Transverse colon (tissue), 4 donors: ENCODE measurements at regions not wholly inside any gene's neighbourhood (a gene's known extent, or its start where the extent isn't known, plus 50 kb on each side); places are given as distances from the start of the nearest gene placed in this dataset.

Experiments used
- DNase-seq: peaks from one replicate; pipeline ENCODE4 v3.0.0-alpha.2; 2019
- H3K27ac ChIP-seq, 4 donors: fragments of 200-600 bp; sonication (generic); 2 replicates each; pipeline ENCODE4 v1.5.1; 2016 to 2018; ENCODE audit warnings: inconsistent platforms in 4 of 4
- H3K27me3 ChIP-seq: fragments of 200-600 bp; sonication (generic); 2 replicates; pipeline ENCODE4 v1.5.1; 2017; ENCODE audit warnings: inconsistent platforms
- H3K36me3 ChIP-seq, 4 donors: fragments of 200-600 bp; sonication (generic); 2 replicates each; pipeline ENCODE4 v1.5.1; 2017 to 2019; ENCODE audit warnings: inconsistent platforms in 4 of 4
- H3K4me1 ChIP-seq, 4 donors: fragments of 200-600 bp; sonication (generic); 2 replicates each; pipeline ENCODE4 v1.5.1; 2017 to 2020; ENCODE audit warnings: inconsistent platforms in 4 of 4
- H3K4me3 ChIP-seq, 4 donors: fragments of 200-600 bp; sonication (generic); 1 replicate in 1 of 4; 2 replicates in 3 of 4; pipeline versions ENCODE4 v1.5.1 to v1.6.1; 2017 to 2019; ENCODE audit warnings: inconsistent platforms in 4 of 4
- H3K9me3 ChIP-seq, 2 donors: fragments of 200-600 bp; sonication (generic); 2 replicates each; pipeline ENCODE4 v1.5.1; 2017 to 2019; ENCODE audit warnings: inconsistent platforms in 2 of 2
- EP300 ChIP-seq: sonication (generic); formaldehyde crosslinking; IDR thresholded peaks from one replicate; pipeline ENCODE4 v1.6.1; 2017; ENCODE audit warnings: antibody characterized with exemption, low read depth
- POLR2A ChIP-seq: fragments of 450-650 bp; IDR thresholded peaks from one replicate; pipeline ENCODE4 v1.6.1; 2016; ENCODE audit warnings: antibody characterized with exemption, mild to moderate bottlenecking, moderate library complexity
- POLR2AphosphoS5 ChIP-seq, 3 donors: sonication (generic); formaldehyde crosslinking; IDR thresholded peaks; one replicate each; pipeline ENCODE4 v1.6.1; 2016; ENCODE audit warnings: antibody characterized with exemption in 3 of 3
- WGBS, 2 donors: methylation state at CpG; one replicate each; pipeline ENCODE4 v1.1.5; 2018; ENCODE audit warnings: low coverage in 1 of 2; 5-methylcytosine and 5-hydroxymethylcytosine counted together
- in situ Hi-C, 4 donors: fragments of 200-750 bp; cut with MboI; loops; one replicate each; pipeline versions ENCODE4 v1.15.0 to v1.15.1; 2017; ENCODE audit warnings: low sequenced_read_pairs in 3 of 4, low pct_ligation_motif_present in 1 of 4, low pct_unique_long_range_greater_than_20kb in 1 of 4
- intact Hi-C: fragments of 100-400 bp; cut with DNase I; formaldehyde crosslinking; loops from one replicate; pipeline ENCODE4 v1.15.1; 2023; ENCODE audit warnings: low total_unique reads
- TF ChIP-seq, protein P1 (sequence below), 5 experiments: fragments of 200-600 bp in 3 of 5; fragments of 450-650 bp in 2 of 5; sonication (generic) in 3 of 5; IDR thresholded peaks; 1 replicate in 2 of 5; 2 replicates in 3 of 5; pipeline ENCODE4 v1.5.1; 2016 to 2017; ENCODE audit warnings: antibody characterized with exemption in 5 of 5, inconsistent platforms in 3 of 5, mild to moderate bottlenecking in 2 of 5, moderate library complexity in 1 of 5

DNA sequence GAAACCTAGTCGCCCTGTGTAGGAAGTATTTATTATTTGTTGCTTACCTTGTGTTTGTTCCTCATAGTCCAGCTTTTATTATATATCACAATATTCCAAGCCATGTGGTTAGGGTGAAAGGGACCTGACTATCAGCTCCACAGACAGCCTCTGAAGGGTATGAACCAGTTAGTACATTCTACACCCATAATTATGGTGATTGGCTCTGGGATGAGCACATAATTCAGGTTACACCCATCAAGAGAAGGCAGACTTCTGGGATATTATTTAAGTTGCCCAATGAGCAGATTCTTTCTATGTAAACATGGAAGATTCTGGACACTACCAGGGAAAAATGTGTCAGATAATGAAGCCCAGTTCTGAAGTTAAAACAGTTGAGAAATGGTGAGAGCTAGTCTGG is 168.0 kb downstream of the KIF4B start:
- 58 to 73% methylated on average over 1 of the region's 1 CpG for WGBS, 2 donors
- Histone ChIP-seq H3K36me3 (no peaks in the 10 kb centered on the region), H3K27ac (no peak overlapping the region), H3K4me3 (no peak overlapping the region), H3K9me3 (no peaks in the 10 kb centered on the region), H3K4me1 (no peaks in the 10 kb centered on the region), H3K27me3 (no peaks in the 10 kb centered on the region)
- no peak for DNase-seq
- intact Hi-C loops (no loop called here), in situ Hi-C loops (no loop called here)
- TF ChIP-seq POLR2AphosphoS5 (IDR thresholded peaks at IDR 0.05) (no peak), EP300 (no peak), POLR2A (no peak)
- TF ChIP-seq, protein P1, sequence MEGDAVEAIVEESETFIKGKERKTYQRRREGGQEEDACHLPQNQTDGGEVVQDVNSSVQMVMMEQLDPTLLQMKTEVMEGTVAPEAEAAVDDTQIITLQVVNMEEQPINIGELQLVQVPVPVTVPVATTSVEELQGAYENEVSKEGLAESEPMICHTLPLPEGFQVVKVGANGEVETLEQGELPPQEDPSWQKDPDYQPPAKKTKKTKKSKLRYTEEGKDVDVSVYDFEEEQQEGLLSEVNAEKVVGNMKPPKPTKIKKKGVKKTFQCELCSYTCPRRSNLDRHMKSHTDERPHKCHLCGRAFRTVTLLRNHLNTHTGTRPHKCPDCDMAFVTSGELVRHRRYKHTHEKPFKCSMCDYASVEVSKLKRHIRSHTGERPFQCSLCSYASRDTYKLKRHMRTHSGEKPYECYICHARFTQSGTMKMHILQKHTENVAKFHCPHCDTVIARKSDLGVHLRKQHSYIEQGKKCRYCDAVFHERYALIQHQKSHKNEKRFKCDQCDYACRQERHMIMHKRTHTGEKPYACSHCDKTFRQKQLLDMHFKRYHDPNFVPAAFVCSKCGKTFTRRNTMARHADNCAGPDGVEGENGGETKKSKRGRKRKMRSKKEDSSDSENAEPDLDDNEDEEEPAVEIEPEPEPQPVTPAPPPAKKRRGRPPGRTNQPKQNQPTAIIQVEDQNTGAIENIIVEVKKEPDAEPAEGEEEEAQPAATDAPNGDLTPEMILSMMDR (IDR thresholded peaks at IDR 0.05) = no peak

DNA sequence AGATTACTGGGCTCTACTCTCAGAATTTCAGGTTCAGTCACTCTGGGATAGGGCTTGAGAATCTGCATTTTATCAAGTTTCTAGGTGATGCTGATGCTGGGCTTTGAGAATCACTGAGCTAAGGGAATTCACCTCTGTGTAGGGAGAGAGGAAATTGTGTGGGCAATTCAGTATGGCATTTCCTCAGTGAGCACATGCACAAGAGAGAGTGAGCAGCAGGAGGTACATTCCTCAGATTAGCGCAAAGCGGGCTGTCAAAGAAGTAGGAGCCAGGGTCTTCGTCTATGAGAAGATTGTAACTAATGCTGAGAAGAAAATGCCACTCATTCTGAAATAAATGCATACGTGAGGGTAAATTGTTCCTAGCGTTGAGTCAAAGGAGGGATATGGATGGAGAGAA is 175.9 kb downstream of the KIF4B start:
- Histone ChIP-seq H3K4me3 (no peak overlapping the region), H3K9me3 (no peaks in the 10 kb centered on the region), H3K27ac (no peak overlapping the region), H3K4me1 (no peaks in the 10 kb centered on the region), H3K36me3 (no peaks in the 10 kb centered on the region), H3K27me3 (no peaks in the 10 kb centered on the region)
- 79 to 85% methylated on average over 5 of the region's 5 CpGs for WGBS, 2 donors
- intact Hi-C loops = no loop called here
- DNase-seq = no peak
- in situ Hi-C loops = no loop called here
- TF ChIP-seq EP300 (no peak), POLR2A (no peak), POLR2AphosphoS5 (IDR thresholded peaks at IDR 0.05) (no peak)
- TF ChIP-seq, protein P1 (IDR thresholded peaks at IDR 0.05) = no peak

DNA sequence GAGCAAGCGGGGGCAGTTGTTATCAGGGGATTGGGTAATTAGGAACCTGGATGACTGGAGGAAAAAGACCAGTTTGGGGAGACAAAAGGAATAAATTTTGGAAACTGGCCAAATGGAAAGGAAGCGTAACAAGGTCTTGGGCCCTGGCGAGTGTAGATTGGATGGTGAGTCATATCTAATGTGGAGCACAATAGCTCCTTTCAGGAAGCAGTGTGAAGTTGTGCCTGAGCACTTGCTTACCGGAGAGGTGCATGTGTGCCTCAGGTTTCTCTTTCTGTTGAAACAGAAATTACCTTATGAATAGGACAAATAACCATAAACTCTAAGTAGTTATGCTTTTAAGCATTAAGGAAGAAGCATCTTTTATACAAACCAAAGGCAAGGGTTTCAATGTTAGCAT is 176.4 kb downstream of the KIF4B start:
- DNase-seq = no peak
- Histone ChIP-seq H3K9me3 (no peaks in the 10 kb centered on the region), H3K4me3 (no peak overlapping the region), H3K4me1 (no peaks in the 10 kb centered on the region), H3K27me3 (no peaks in the 10 kb centered on the region), H3K36me3 (no peaks in the 10 kb centered on the region), H3K27ac (no peak overlapping the region)
- intact Hi-C loops (no loop called here), in situ Hi-C loops (no loop called here)
- WGBS, 2 donors = 49 to 64% methylated on average over 4 of the region's 4 CpGs
- TF ChIP-seq POLR2A (no peak), POLR2AphosphoS5 (IDR thresholded peaks at IDR 0.05) (no peak), EP300 (no peak)
- TF ChIP-seq, protein P1 (IDR thresholded peaks at IDR 0.05) = no peak

DNA sequence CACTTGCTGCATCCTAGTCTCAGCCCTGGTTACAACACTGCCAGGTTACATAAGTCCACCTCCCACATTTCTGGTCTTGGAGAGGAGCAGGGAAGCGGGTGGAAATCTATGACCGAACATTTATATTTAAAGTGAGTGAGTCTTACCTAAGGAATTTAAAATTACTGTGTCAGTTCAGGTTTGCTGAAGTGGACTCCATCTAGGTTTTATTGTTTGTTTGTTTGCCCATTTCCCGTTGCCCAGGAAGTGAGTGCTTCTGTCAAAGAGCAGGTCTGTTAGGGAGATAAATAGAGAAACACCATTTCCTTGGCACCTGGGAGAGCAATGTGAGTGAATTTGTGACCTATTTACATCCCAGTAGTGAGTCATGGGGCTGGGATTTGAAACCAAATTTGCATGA is 179.5 kb downstream of the KIF4B start:
- no peak for DNase-seq
- Histone ChIP-seq H3K4me3 (no peak overlapping the region), H3K36me3 (no peaks in the 10 kb centered on the region), H3K4me1 (no peaks in the 10 kb centered on the region), H3K27me3 (no peaks in the 10 kb centered on the region), H3K27ac (no peak overlapping the region), H3K9me3 (no peaks in the 10 kb centered on the region)
- TF ChIP-seq POLR2AphosphoS5 (IDR thresholded peaks at IDR 0.05) (no peak), POLR2A (no peak), EP300 (no peak)
- TF ChIP-seq, protein P1 (IDR thresholded peaks at IDR 0.05) = no peak
- 8 to 41% methylated on average over 3 of the region's 3 CpGs for WGBS, 2 donors
- in situ Hi-C loops (no loop called here), intact Hi-C loops (no loop called here)
